Natural killer cell (primary cell): ENCODE measurements at regions not wholly inside any gene's neighbourhood (a gene's known extent, or its start where the extent isn't known, plus 50 kb on each side); places are given as distances from the start of the nearest gene placed in this dataset.

Experiments
- ATAC-seq, 3 donors: fragments of 150-1000 bp in 2 of 3; fragments of 200-7000 bp in 1 of 3; cut with Tn5 transposase; 1 replicate in 1 of 3; 2 replicates in 2 of 3; pipeline ENCODE4 v1.10.0; 2021; ENCODE audit warnings: mild to moderate bottlenecking in 2 of 3, moderate library complexity in 2 of 3
- DNase-seq, 2 donors: peaks; one replicate each; pipeline versions ENCODE4 v3.0.0 to v3.0.0-alpha.2; 2013 to 2021; ENCODE audit warnings: mixed read lengths in 1 of 2
- H3K27ac ChIP-seq: one replicate; pipeline ENCODE4 v1.5.1; 2013; ENCODE audit warnings: mild to moderate bottlenecking, low read length
- H3K27me3 ChIP-seq: one replicate; pipeline ENCODE4 v1.6.1; 2013; ENCODE audit warnings: low read length; ENCODE audit not compliant: control insufficient read depth, insufficient read depth
- H3K36me3 ChIP-seq: one replicate; pipeline ENCODE4 v1.6.1; 2013; ENCODE audit warnings: low read length; ENCODE audit not compliant: control insufficient read depth, insufficient read depth
- H3K4me1 ChIP-seq: one replicate; pipeline ENCODE4 v1.6.1; 2013; ENCODE audit warnings: low read length; ENCODE audit not compliant: control insufficient read depth, insufficient read depth
- H3K4me3 ChIP-seq: one replicate; pipeline ENCODE4 v1.5.1; 2013; ENCODE audit warnings: low read length
- H3K9me3 ChIP-seq: one replicate; pipeline ENCODE4 v1.6.1; 2013; ENCODE audit warnings: low read length; ENCODE audit not compliant: control insufficient read depth, insufficient read depth
- H3K27ac Mint-ChIP-seq, 2 donors: one replicate each; pipeline ENCODE4 v1.8.0; 2022; ENCODE audit warnings: mild to moderate bottlenecking in 2 of 2, mixed read lengths in 2 of 2, moderate library complexity in 1 of 2
- H3K27me3 Mint-ChIP-seq, 2 donors: one replicate each; pipeline ENCODE4 v1.8.0; 2022; ENCODE audit warnings: low read depth in 2 of 2, mixed read lengths in 2 of 2
- H3K36me3 Mint-ChIP-seq: one replicate; pipeline ENCODE4 v1.8.0; 2022; ENCODE audit warnings: mixed read lengths
- H3K4me1 Mint-ChIP-seq, 2 donors: one replicate each; pipeline ENCODE4 v1.8.0; 2022; ENCODE audit warnings: mixed read lengths in 2 of 2
- H3K4me3 Mint-ChIP-seq: one replicate; pipeline ENCODE4 v1.8.0; 2022; ENCODE audit warnings: mild to moderate bottlenecking, moderate library complexity, mixed read lengths
- H3K9me3 Mint-ChIP-seq, 2 donors: one replicate each; pipeline ENCODE4 v1.8.0; 2022; ENCODE audit warnings: mixed read lengths in 2 of 2
- WGBS: methylation state at CpG from one replicate; pipeline ENCODE4 v1.1.7; 2013; ENCODE audit warnings: missing lambda C conversion rate; ENCODE audit not compliant: insufficient coverage; 5-methylcytosine and 5-hydroxymethylcytosine counted together
- intact Hi-C: fragments of 100-400 bp; cut with micrococcal nuclease; formaldehyde crosslinking; loops from one replicate; pipeline ENCODE4 v1.14.2; 2022
- TF ChIP-seq, protein P1 (sequence below): fragments of 200-600 bp; IDR thresholded peaks from one replicate; pipeline ENCODE4 v1.8.0; 2022; ENCODE audit warnings: antibody characterized with exemption

DNA sequence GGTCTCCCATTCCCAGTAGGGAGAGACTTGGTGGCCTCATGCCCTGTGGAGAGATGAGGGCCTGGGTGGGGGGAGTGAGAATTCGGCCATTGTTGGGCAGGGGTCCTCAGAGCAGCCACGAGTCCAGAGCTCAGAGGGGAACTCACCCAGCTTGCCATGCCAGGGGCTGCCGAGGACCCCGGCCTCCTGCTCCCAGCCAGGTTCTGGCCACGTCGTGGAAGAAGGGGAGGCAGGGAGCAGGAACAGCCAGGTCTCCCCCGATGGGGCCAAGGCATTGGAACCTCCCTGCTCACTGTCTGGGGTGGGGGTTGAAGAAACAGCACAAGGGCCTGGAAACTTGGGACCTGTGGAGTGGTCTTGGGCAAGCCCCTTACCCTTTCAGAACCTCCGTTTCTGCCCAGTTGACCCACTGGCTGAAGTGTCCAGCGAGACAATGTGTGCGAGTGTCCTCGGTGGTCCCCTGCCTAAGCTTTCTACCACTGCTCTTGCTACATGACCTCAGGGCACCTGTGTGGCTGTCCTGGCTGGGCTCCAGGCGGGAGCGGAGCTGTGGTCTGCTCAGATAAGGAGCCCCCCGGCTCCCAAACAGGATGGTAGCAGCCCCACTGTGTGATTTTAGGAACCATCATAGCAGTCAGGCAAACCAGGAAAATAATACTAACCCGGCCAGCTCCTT lies 74.7 kb upstream of the WNT11 start:
- TF ChIP-seq, protein P1, sequence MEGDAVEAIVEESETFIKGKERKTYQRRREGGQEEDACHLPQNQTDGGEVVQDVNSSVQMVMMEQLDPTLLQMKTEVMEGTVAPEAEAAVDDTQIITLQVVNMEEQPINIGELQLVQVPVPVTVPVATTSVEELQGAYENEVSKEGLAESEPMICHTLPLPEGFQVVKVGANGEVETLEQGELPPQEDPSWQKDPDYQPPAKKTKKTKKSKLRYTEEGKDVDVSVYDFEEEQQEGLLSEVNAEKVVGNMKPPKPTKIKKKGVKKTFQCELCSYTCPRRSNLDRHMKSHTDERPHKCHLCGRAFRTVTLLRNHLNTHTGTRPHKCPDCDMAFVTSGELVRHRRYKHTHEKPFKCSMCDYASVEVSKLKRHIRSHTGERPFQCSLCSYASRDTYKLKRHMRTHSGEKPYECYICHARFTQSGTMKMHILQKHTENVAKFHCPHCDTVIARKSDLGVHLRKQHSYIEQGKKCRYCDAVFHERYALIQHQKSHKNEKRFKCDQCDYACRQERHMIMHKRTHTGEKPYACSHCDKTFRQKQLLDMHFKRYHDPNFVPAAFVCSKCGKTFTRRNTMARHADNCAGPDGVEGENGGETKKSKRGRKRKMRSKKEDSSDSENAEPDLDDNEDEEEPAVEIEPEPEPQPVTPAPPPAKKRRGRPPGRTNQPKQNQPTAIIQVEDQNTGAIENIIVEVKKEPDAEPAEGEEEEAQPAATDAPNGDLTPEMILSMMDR: no peak
- Histone ChIP-seq H3K36me3 (no peaks in the 10 kb centered on the region), H3K4me1 (peaks cover 17% of the 10 kb centered on the region), H3K9me3 (no peaks in the 10 kb centered on the region), H3K27ac (no peak overlapping the region), H3K27me3 (no peaks in the 10 kb centered on the region), H3K4me3 (no peak overlapping the region)
- Mint-ChIP-seq H3K36me3 (no peaks in the 10 kb centered on the region), H3K4me3 (no peak overlapping the region), H3K9me3 (no peaks in the 10 kb centered on the region), H3K4me1 (peaks cover 0 to 11% of the 10 kb centered on the region in 2 donors), H3K27ac (no peak overlapping the region), H3K27me3 (no peaks in the 10 kb centered on the region)
- no peak for ATAC-seq
- DNase-seq: no peak
- WGBS: 84% methylated on average over 15 of the region's 15 CpGs
- intact Hi-C loops: no loop called here

DNA sequence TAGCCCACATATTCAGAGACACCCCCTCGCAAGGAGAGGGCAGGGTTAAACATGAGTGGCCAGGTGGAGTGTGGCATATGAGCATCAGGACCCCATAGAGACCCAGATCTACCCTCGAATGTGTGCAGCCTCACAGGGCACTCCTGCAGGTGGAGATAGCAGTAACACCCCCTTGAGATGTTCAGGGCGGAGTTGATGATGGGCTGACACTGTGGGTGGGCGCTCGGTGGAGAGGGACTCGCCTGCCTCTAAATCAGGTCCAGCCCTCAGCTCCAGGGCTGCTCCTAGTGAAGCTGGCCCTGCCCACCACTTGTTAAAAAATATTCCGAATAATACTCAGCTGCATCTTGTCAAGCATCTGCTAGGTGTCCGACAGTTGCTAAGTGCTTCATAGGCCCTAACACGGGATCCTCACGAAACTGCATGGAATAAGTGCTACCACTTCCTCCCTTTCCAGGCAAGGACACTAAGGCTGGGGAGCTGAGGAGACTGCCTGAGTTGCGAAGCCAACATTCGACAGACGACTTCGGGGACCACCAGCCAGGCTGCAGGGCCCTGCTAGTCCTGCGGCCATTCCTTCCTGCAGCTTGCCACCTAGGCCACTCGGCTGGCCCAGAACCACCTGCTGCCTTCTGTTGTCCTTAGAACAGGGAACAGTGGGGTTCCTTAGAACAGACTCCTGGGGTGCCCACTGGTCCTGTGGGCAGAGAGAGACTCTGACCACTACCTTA lies 74.0 kb upstream of the WNT11 start:
- H3K27ac Mint-ChIP-seq: no peak overlapping the region
- Histone ChIP-seq H3K9me3 (no peaks in the 10 kb centered on the region), H3K27ac (no peak overlapping the region), H3K27me3 (no peaks in the 10 kb centered on the region), H3K4me3 (no peak overlapping the region), H3K4me1 (peaks cover 17% of the 10 kb centered on the region), H3K36me3 (no peaks in the 10 kb centered on the region)
- intact Hi-C loops: no loop called here
- 96% methylated on average over 16 of the region's 16 CpGs for WGBS
- no peaks in the 10 kb centered on the region for H3K27me3 Mint-ChIP-seq
- ATAC-seq: no peak
- DNase-seq: no peak
- no peak overlapping the region for H3K4me3 Mint-ChIP-seq
- H3K9me3 Mint-ChIP-seq: no peaks in the 10 kb centered on the region
- H3K4me1 Mint-ChIP-seq: peaks cover 0 to 11% of the 10 kb centered on the region in 2 donors
- H3K36me3 Mint-ChIP-seq: no peaks in the 10 kb centered on the region
- TF ChIP-seq, protein P1: no peak

DNA sequence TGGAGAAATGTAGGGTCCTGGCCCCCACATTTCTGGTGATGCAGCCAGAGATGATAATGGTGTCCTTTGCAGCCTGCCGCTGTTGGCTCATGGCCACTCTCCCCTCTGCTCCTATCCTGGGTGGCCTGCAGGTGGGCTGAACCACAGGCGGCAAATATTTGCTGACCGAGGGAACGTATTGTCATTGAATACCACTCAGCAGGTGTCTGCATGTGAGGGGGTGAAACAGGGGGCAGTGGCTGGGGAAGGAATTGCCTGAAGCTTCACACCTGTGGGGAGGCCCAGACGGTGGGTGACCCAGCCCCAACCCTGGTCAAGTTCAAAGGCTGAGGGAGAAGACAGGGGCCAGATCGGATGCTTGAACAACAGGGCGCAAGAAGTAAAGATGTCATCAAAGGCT lies 73.3 kb upstream of the WNT11 start:
- H3K4me1 Mint-ChIP-seq: peaks cover 0 to 11% of the 10 kb centered on the region in 2 donors
- intact Hi-C loops: no loop called here
- no peak overlapping the region for H3K27ac ChIP-seq
- WGBS: 85% methylated on average over 7 of the region's 7 CpGs
- H3K27ac Mint-ChIP-seq: no peak overlapping the region
- H3K4me1 ChIP-seq: peaks cover 17% of the 10 kb centered on the region
- no peak overlapping the region for H3K4me3 ChIP-seq
- H3K36me3 ChIP-seq: no peaks in the 10 kb centered on the region
- H3K27me3 ChIP-seq: no peaks in the 10 kb centered on the region
- no peak for DNase-seq
- no peaks in the 10 kb centered on the region for H3K9me3 Mint-ChIP-seq
- TF ChIP-seq, protein P1: no peak
- no peaks in the 10 kb centered on the region for H3K27me3 Mint-ChIP-seq
- H3K4me3 Mint-ChIP-seq: no peak overlapping the region
- H3K36me3 Mint-ChIP-seq: no peaks in the 10 kb centered on the region
- no peak for ATAC-seq
- no peaks in the 10 kb centered on the region for H3K9me3 ChIP-seq
